GM10248 (cell line): ENCODE measurements at regions not wholly inside any gene's neighbourhood (a gene's known extent, or its start where the extent isn't known, plus 50 kb on each side); places are given as distances from the start of the nearest gene placed in this dataset.

Source experiments
- CTCF ChIA-PET: fragments of 300-600 bp; sonication (Branson Sonifier 250); formaldehyde crosslinking; extraction: SDS; loops from one replicate; lab custom pipeline; 2021; ENCODE audit warnings: antibody characterized with exemption; lab: Yijun Ruan, JAX
- POLR2A ChIA-PET: fragments of 350-650 bp; sonication (Branson Sonifier 250); formaldehyde crosslinking; extraction: SDS; loops from one replicate; lab custom pipeline; 2020; ENCODE audit warnings: antibody characterized with exemption; lab: Yijun Ruan, JAX
- DNase-seq: peaks from one replicate; pipeline ENCODE4 v3.0.0; 2012; ENCODE audit errors: extremely low spot score
- TF ChIP-seq, protein P1 (sequence below): IDR thresholded peaks from 2 replicates; pipeline ENCODE4 v1.5.1; 2012; ENCODE audit warnings: mild to moderate bottlenecking, low read depth; ENCODE audit errors: extremely low read depth, missing control alignments, control extremely low read depth

DNA sequence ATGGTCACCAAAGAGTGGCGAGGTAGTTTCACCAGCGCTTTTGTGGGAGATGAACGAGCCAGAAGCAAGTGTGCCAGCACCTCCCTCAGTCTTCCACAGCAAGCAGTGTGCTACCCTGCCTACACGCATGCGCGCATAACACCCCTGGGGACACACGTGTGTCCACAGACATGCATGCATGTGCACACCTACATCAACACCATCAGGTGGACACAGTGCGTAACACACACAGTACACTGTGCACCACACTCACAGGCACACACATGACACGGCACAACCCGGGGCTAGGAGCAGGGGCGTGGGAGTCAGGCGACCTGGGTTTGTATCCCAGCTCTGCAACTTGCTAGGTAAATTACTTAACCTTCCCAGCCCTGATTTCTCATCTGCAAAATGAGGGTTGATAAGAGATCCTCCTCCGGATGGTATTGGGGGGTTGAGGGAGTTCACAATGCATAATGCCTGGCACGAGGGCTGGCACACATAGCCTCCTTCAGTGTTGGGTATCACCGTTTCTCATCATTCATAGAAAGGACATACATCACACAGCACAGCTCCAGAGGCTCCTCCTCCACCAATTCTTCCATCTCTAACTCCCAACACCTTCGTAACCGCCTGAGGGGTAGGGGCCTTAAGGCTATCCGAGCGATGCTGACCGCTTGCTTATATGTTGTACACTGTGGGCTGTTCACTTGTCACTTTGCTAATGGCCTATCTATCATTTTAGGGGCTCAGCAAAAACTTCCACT, 174.9 kb downstream of the SMAD6 start:
- POLR2A ChIA-PET, result no interaction called here
- CTCF ChIA-PET, result interaction anchor here (0.8 to 1.0 kb wide), 2 partner anchors 25 to 26 kb away, joined by 3 read pairs; no protein-coding TSS in a partner anchor

DNA sequence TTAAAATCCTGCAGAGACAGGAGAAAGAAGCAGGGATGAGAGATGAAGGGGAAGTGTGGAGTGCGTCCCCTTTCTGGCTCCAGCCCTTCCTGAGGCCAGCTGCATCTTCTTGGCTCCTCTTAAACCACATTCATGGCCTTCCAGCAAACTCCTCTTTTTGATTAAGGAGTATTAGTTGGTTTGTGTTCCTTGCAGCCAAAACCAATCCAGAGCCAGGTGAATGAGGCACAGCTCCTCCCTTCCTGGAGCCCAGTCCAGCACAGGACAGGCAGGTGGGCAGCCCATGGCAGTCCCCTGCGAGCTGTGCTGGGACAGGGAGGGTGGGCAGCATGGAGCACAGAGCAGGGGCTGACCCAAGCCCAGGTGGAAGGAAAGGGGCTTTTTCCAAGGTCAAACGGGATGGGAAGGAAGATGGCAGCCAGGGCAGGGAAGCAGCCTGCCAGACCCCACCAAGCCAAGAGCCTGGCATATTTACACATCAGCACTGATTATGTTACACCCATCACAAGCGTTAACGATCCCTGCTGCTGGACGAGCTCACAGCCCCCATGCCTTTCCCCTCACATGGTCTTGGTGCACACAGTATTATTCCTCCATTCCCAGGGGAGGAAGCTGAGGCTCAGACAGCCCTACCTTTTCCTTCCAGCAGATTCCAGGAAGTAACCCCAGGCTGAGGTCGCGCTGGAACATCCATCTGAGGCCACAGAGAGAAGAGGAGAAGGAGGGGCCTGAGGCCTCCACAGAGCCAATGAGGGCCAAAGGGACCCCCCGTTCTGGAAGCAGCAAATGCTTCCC, 175.6 kb downstream of the SMAD6 start:
- DNase-seq, result peak; percentile 4
- ChIA-PET CTCF (interaction anchor here (1.0 kb wide), 1 partner anchor 26 kb away, joined by 3 read pairs; no protein-coding TSS in a partner anchor), POLR2A (no interaction called here)
- TF ChIP-seq, protein P1, sequence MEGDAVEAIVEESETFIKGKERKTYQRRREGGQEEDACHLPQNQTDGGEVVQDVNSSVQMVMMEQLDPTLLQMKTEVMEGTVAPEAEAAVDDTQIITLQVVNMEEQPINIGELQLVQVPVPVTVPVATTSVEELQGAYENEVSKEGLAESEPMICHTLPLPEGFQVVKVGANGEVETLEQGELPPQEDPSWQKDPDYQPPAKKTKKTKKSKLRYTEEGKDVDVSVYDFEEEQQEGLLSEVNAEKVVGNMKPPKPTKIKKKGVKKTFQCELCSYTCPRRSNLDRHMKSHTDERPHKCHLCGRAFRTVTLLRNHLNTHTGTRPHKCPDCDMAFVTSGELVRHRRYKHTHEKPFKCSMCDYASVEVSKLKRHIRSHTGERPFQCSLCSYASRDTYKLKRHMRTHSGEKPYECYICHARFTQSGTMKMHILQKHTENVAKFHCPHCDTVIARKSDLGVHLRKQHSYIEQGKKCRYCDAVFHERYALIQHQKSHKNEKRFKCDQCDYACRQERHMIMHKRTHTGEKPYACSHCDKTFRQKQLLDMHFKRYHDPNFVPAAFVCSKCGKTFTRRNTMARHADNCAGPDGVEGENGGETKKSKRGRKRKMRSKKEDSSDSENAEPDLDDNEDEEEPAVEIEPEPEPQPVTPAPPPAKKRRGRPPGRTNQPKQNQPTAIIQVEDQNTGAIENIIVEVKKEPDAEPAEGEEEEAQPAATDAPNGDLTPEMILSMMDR, result no peak

More for the DNA sequence above, 174.9 kb downstream of the SMAD6 start:
- DNase-seq, result peak; percentile 3
- TF ChIP-seq, protein P1, result no peak

DNA sequence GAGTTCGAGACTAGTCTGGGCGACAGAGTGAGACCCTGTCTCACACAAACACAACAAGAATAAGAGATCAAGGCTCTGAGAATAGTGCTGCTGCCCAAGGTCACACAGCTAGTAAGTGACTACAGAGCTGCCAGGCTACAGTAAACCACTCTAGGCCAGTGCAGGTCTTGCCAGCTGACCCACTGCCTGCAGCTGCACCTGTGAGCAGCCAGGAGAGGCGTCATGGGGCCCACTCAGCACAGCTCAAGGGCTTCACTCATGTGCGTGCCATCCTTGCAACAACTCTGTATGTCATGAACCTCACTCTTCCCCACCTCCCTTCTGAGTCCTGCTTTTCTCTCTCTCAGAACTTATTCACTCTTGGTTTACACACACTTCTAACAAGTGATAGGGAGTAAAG, 176.7 kb downstream of the SMAD6 start:
- POLR2A ChIA-PET, result no interaction called here
- TF ChIP-seq, protein P1, result no peak
- peak; percentile 2 for DNase-seq
- CTCF ChIA-PET, result no interaction called here

DNA sequence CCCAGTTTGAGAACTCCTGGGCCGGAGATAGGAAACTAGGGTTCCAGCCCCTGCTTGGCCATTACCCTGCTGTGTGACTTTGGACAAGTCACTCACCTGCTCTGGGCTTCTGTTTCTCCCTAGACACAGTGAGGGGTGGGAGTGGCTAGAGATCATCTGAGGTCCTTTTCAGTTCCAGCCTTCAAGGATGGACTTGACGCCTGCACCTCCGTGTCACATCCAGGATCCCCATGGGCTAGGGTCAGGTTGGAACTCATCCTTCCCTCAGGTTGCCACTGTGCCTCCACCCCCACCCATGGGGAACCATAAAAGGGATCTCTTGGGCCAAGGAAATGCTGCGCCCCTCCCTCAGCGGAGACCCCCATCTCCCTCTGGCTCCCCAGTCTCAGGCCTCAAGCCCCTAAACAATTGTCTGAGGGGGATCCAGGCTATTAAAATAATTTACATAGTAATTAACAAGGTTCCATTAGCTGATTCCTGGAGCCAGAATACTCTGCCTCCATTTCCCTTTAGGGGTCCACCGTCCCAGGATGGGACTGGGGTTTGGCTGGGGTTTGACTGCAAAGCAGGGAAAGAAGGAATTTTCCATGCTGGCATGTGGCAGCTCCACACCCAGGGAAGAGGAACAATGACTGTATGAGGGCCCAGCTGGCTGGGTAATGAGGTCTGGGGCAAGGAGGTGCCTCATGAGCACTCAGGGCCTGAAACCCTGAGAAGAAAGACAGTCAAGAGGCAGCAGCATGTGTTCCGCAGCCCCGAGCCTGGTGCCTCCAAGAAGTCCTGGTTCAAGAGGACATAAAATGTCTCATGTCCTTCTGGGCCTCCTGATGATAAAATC, 177.7 kb downstream of the SMAD6 start:
- POLR2A ChIA-PET, result no interaction called here
- CTCF ChIA-PET, result interaction anchor here (0.9 to 1.9 kb wide), 2 partner anchors 18 to 28 kb away, joined by 3 to 6 read pairs; no protein-coding TSS in a partner anchor
- peak; percentile 9 for DNase-seq
- TF ChIP-seq, protein P1, result no peak

DNA sequence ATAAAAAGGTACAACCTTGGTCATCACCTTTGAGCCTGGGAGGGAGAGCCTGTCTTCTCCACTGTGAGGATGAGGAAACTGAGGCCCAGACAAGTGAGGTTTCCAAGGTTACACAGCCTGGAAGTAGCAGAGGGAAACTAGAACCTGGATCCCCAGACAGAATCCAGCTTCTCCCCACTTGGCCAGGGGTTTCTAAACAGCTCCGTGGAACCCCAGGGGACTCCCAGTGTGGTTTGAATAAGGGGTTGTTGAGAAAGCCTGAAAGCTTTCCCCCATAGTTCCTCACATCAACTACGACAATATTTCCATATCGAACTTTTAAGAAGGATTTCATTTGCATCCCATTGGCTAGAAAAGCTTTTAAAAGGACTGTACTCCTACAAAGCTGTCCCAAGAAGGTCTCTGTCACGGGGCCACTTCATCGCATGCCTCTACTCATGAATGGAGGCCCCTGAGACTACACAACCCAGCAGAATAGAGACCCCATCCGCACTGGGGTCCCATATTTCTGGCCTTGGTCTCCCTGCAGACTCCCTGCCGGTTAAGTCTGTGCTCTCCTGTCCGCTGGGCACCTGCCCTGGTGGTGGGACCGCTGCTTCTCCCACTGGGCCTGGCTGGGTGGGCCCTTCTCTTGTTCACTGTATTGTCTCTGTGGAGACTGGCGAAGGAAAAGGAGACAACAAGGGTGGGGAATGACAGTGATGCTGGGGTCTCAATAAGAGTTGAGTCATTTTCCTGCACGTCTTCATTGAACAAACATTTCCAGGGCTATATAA, 178.5 kb downstream of the SMAD6 start:
- CTCF ChIA-PET, result interaction anchor here (0.9 to 1.9 kb wide), 2 partner anchors 19 to 29 kb away, joined by 3 to 6 read pairs; no protein-coding TSS in a partner anchor
- POLR2A ChIA-PET, result interaction anchor here (0.6 kb wide), 1 partner anchor 324 kb away, joined by 3 read pairs; no protein-coding TSS in a partner anchor
- DNase-seq, result peak; percentile 29
- TF ChIP-seq, protein P1, result no peak
